ENCODE measurements at regions not wholly inside any gene's neighbourhood (a gene's known extent, or its start where the extent isn't known, plus 50 kb on each side); places are given as distances from the start of the nearest gene placed in this dataset.
"Not testable (repeated sequence)": the region's sequence is repeated elsewhere in the genome, so short reads cannot be mapped to it uniquely, and the experiment has no call there.

DNA sequence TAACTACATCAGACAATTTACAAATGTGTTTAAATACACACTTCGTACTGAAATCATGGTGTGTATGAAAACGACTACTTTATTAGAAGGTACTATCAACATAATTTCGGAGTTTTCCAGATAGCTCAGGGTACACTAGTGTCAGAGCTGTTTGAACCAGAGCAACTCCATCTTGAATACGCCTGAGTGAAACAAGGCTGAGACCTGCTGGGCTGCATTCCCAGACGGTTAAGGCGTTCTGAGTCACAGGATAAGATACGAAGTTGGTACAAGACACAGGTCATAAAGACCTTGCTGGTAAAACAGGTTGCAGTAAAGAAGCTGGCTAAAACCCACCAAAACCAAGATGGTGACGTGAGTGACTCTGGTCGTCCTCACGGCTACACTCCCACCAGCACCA lies 167.6 kb downstream of the THBS2 start:
- Histone ChIP-seq H3K4me3 (no peak overlapping the region), H3K27me3 (no peaks in the 10 kb centered on the region), H3K9me3 (replicated peaks) (peaks cover 19% of the 10 kb centered on the region), H3K27ac (no peak overlapping the region), H3K36me3 (no peaks in the 10 kb centered on the region), H3K4me1 (peaks cover 14% of the 10 kb centered on the region)
- DNase-seq = no peak

DNA sequence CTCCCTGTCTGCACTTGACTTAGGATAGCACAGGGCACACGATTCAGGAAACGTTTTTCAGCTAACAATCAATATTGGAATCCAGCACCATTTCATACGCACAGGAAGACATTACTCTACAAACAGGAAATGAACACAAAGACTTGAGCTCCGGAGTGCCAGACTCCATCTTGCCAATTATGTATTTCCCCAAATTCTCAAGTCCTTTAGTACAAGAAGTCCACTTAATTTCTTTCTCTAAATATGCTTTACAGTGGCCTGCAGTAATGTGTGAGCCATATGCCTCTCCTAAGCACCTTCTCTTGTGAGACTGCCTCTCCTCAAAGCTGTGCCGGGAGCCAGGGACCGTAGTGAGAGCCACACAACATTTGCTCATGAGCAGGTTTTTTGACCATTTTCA lies 168.2 kb downstream of the THBS2 start:
- no peak for DNase-seq
- peaks cover 14% of the 10 kb centered on the region for H3K9me3 ChIP-seq (replicated peaks)
- H3K27me3 ChIP-seq = no peaks in the 10 kb centered on the region
- H3K4me1 ChIP-seq = peaks cover 19% of the 10 kb centered on the region
- H3K36me3 ChIP-seq = no peaks in the 10 kb centered on the region
- H3K27ac ChIP-seq = no peak overlapping the region
- no peak overlapping the region for H3K4me3 ChIP-seq

DNA sequence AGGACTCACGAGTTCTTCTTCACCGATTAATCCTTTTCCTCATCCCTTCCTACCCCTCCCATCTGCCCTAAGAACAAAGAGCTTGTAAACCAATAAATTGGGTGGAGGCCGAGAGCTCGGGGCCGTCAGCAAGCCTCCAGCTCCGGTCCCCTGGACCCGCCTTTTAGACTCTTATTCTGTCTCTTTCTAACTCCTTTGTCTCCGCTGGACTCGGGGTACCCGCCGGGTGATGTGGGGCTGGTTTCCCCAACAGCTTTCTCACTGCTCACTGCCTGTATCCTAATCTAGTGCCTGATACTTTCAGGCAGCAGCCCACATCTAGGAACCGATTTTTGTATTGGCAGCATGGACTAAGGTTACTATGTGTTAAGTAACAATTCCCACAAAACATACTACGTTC lies 169.1 kb downstream of the THBS2 start:
- not testable (repeated sequence) for H3K4me3 ChIP-seq; DNase-seq; H3K27me3 ChIP-seq; H3K9me3 ChIP-seq (replicated peaks); H3K27ac ChIP-seq; H3K36me3 ChIP-seq
- peaks cover 28% of the 10 kb centered on the region for H3K4me1 ChIP-seq

DNA sequence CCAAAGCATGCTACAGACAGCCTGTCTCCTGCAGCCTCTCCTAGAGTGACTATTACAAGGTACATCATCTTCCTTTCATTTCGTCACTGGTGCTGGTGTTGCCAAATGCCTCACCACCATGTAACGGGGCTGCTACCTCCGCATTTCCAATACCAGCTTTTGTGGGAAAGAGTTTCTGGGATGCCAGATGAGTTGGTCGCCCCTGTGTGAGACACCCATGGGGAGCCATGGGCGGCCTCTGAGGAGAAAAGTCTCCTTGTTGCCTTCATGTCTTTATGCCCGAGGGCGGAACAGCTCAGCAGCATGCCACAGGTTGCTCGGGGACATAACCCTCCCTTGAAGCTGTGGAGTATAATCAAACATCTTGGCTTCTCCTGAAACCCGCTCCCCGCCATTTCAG lies 169.6 kb downstream of the THBS2 start:
- H3K27ac ChIP-seq = peak overlapping the region; percentile 2; the same call in 1 of the 2 replicates
- no peaks in the 10 kb centered on the region for H3K36me3 ChIP-seq
- H3K4me3 ChIP-seq = no peak overlapping the region
- H3K9me3 ChIP-seq (replicated peaks) = peaks cover 6% of the 10 kb centered on the region; the same call in 1 of the 2 replicates
- DNase-seq = no peak
- H3K27me3 ChIP-seq = no peaks in the 10 kb centered on the region
- peaks cover 31% of the 10 kb centered on the region for H3K4me1 ChIP-seq

DNA sequence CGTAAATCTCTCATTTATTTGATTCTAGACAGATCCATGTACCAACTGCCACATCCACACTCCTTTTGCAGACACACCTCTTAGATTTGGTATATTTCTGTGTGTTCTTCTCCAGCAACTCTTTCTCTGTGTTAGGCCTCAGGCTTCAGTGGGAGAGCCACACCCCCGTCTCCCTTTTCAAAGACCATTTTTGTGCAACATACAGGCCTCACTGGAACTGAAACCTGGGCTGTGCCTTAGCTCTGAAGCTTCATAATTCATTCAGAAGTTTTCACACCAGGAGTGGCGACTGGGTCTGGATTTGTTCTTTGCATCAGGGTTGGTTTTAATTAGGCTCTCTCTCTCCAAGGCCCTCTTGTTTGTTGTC lies 170.2 kb downstream of the THBS2 start:
- Histone ChIP-seq H3K36me3 (no peaks in the 10 kb centered on the region), H3K4me1 (peaks cover 31% of the 10 kb centered on the region), H3K27ac (no peak overlapping the region; the same call in 1 of the 2 replicates), H3K4me3 (no peak overlapping the region), H3K27me3 (no peaks in the 10 kb centered on the region), H3K9me3 (replicated peaks) (peaks cover 6% of the 10 kb centered on the region; the same call in 1 of the 2 replicates)
- DNase-seq = no peak

DNA sequence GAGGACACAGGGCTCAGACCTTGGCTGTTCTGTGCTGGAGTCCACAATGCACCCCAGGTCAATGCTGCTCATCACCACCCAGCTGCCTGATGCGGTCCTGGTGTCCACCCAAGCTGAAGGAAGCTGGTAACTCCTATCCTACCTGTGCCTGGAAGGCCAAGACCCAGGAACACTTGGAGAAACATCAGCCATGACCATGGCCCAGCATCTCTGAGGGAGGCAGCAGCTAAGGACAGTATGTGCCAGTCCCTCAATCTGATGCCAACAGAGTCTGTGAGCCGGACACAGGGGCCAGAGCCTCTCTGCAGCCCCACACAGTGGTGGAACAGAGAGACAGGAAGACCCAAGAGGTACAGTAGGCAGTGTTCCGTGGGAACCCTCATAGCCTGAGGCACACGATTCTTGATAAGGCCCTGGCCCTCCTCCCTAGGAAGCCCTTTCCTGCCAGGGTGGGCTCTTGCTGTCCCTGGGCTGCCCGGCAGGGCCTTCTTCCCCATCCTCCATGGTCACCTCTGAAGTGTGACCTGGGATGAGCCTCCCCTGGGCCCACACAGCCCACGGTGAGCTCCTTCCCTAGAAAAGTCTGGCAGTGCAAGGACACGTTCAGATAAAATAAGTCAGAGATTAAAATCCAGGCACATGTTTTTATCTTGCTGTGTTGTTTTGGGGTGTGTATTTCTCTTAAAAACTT lies 170.7 kb downstream of the THBS2 start:
- Histone ChIP-seq H3K4me3 (no peak overlapping the region), H3K9me3 (replicated peaks) (peaks cover 6% of the 10 kb centered on the region; the same call in 1 of the 2 replicates), H3K36me3 (no peaks in the 10 kb centered on the region), H3K27ac (no peak overlapping the region), H3K27me3 (no peaks in the 10 kb centered on the region), H3K4me1 (peaks cover 26% of the 10 kb centered on the region)
- DNase-seq = no peak

DNA sequence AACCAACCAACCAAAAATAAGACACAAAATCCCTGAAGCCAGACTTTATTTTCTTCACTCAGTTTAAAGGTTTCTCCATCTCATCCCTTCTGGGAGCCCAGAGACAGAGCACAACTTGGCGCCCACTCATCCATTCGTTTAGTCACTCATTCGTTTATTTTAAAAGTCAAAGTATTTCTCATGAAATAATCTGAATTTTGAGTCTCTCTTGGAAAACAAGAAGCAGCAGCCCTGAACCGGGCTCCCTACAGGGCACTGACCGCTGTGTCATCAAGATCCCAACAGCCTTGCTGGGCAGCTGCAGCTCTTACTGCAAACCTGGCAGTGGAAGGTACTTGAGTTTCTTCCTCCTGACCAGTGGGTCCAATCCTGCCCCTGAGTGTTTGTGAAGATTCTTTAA lies 171.6 kb downstream of the THBS2 start:
- Histone ChIP-seq H3K4me3 (no peak overlapping the region), H3K36me3 (no peaks in the 10 kb centered on the region), H3K27me3 (no peaks in the 10 kb centered on the region), H3K27ac (no peak overlapping the region), H3K9me3 (replicated peaks) (peaks cover 6% of the 10 kb centered on the region; the same call in 1 of the 2 replicates), H3K4me1 (peaks cover 18% of the 10 kb centered on the region)
- DNase-seq = no peak

DNA sequence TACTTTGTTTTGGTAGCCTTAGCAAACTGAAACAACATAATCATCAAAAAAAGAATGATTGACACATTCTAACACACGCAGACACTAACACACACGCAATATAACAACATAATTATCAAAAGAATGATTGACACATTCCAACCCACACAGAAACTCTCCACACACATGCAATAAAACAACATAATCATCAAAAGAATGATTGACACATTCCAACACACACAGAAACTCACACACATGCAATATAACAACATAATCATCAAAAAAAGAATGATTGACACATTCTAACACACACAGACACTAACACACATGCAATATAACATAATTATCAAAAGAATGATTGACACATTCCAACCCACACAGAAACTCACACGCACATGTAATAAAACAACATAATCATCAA lies 172.4 kb downstream of the THBS2 start:
- DNase-seq = no peak
- Histone ChIP-seq H3K4me3 (no peak overlapping the region), H3K4me1 (peaks cover 19% of the 10 kb centered on the region), H3K36me3 (no peaks in the 10 kb centered on the region), H3K27ac (peak overlapping the region; percentile 19; the same call in 1 of the 2 replicates), H3K9me3 (replicated peaks) (peaks cover 4% of the 10 kb centered on the region; the same call in 1 of the 2 replicates), H3K27me3 (no peaks in the 10 kb centered on the region)

DNA sequence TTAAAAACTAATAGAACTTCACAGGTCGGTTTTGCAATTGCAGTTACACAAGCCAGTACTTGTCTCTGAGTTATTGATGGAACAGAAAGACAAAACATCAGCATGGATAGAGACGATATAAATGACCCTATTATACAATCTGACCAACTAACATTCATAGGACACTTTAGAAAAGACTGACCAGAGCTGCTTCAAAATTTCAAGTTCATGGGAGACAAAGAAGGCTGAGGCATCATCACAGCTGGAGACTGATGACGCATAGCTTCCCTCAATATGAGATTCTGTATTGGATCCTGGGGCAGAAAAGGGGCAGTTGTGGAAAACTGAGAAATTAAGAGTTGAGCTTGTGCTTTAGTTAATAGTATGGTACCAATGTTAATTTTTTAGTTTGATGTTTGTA lies 174.0 kb downstream of the THBS2 start:
- Histone ChIP-seq H3K27me3 (no peaks in the 10 kb centered on the region), H3K9me3 (replicated peaks) (0 out of 2 replicates have a peak, but pooled peaks cover 3% of the 10 kb centered on the region), H3K4me1 (peaks cover 31% of the 10 kb centered on the region), H3K4me3 (no peak overlapping the region), H3K36me3 (no peaks in the 10 kb centered on the region), H3K27ac (no peak overlapping the region; the same call in 1 of the 2 replicates)
- no peak for DNase-seq

DNA sequence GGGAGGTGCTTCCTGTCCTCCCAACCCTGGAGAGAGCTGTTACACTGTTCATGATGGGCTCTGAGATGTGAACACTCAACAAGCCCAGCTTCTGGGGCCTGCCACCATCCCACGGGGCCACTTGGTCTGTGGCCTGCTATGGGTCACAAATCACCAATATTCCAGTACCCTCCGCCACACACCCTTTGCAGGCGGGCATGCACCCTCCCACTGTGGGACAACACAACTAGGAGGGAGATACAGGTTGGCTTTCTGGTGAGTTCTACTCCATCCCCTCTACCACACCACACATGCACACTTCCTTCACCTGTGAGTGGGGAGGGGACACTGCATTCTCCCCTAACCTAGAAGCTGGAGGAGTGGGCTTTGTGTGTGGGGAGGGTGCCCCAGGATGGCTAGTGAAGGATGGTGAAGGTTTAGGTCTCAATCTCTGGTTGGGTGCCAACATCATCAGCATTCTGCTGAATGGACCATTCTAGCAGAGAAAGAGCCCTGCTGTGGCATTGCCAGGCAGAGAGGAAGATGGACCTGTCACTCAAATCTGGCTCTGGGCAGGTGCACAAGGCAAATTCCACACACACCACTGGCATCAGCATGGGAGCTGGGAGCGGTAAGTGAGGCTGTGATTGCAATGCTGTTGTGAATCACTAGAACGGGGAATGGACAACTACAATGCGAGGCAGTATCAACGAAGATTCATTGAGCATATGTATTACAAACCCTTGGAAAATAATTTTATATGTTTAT lies 175.1 kb downstream of the THBS2 start:
- Histone ChIP-seq H3K9me3 (replicated peaks) (0 out of 2 replicates have a peak, but pooled peaks cover 3% of the 10 kb centered on the region), H3K4me3 (no peak overlapping the region), H3K27me3 (no peaks in the 10 kb centered on the region), H3K36me3 (no peaks in the 10 kb centered on the region), H3K27ac (no peak overlapping the region), H3K4me1 (peaks cover 39% of the 10 kb centered on the region)
- DNase-seq = no peak

DNA sequence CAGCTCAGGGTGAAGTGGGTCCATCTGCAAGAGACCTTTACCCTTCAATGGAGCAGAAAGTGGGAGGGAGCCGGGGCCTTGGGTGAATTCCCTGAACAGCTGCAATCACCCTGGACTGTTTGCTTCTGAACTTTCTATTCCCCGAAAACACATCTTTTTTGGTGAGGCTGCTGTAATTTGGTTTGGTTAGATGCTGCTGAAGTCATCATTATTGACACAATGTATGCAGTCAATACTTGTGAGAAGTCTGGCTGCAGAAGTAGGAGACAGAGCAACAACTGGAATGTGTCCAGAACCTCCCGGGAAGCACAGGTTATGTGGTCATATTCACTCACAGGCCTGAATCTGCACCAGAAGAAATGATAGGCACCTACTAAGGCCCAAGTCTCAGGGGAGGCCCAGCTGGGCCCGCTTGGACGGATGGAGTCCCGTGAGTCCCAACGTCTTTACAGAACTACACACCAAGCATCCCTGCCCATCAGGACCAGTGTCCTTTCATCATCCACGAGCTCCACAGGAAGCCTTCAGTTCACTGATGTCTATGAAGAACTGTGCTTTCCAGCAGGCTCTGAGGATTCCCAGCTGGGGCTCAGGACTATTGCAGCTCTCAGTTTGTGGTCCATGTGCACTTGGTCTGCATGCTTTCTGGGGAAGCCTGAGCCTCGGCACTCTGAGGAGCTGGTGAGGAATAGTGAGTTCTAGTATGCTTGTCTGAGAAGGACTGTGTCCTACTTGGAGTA lies 177.6 kb downstream of the THBS2 start:
- Histone ChIP-seq H3K4me3 (no peak overlapping the region), H3K27ac (no peak overlapping the region; the same call in 1 of the 2 replicates)
- DNase-seq = peak; percentile 32 to 55

DNA sequence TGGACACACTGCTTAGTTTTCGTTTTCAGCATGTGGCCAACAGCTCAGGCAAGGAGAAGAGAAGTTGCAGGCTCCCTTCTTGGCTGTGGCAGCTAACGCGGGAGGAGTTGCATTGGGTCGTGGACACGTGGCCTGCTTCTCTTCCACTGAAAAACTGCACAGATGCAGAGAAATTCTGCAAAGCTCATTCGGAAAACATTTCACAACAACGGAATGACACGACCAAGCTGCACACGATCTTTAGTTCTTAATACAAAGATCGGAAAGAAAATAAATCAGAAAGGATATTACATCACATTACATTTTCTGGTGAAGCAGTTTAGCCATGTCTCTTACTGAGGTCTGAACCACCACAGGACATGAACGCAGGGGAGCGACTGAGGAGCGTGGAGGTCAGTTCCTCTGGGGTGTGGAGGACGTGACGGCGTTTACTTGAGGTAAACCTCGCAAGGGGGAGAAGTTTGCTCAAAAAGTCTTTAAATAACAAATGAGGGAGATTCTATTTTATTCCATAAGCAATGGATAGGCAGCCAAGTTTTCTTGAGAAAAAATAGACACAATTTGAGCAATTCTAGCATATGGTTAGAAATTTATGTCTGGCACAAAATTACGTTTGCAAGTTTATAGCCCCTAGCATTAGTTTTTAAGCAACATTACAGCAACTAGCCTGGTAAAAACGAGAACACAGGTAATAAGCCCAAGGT lies 178.3 kb downstream of the THBS2 start:
- Histone ChIP-seq H3K9me3 (replicated peaks) (0 out of 2 replicates have a peak, but pooled peaks cover 3% of the 10 kb centered on the region), H3K4me3 (no peak overlapping the region), H3K27me3 (no peaks in the 10 kb centered on the region), H3K4me1 (peaks cover 57% of the 10 kb centered on the region), H3K27ac (no peak overlapping the region; the same call in 1 of the 2 replicates), H3K36me3 (no peaks in the 10 kb centered on the region)
- DNase-seq = no peak

More for the DNA sequence above, 177.6 kb downstream of the THBS2 start:
- Histone ChIP-seq H3K36me3 (no peaks in the 10 kb centered on the region), H3K27me3 (no peaks in the 10 kb centered on the region), H3K9me3 (replicated peaks) (0 out of 2 replicates have a peak, but pooled peaks cover 3% of the 10 kb centered on the region), H3K4me1 (peaks cover 57% of the 10 kb centered on the region)

DNA sequence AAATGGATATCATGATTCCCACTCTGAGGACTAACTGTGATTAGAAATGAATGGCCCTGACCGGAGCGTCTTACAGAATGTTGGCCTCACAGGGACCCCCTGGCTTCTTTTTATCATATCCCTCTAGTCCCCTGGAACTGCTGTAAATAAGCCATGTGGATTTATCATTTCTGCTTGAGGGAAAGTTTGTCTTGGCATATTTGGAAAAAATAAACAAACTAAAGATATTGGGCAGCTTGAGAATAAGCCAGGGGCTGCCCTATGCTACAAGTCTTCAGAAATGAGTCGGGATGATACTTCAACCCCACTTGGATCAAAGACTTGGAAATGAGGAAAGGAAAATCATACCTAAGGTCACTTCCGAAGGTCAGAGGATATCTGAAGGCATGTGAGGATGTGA lies 179.1 kb downstream of the THBS2 start:
- Histone ChIP-seq H3K4me3 (no peak overlapping the region), H3K36me3 (no peaks in the 10 kb centered on the region), H3K4me1 (peaks cover 52% of the 10 kb centered on the region), H3K9me3 (replicated peaks) (0 out of 2 replicates have a peak, but pooled peaks cover 3% of the 10 kb centered on the region), H3K27me3 (no peaks in the 10 kb centered on the region), H3K27ac (no peak overlapping the region)
- no peak for DNase-seq

DNA sequence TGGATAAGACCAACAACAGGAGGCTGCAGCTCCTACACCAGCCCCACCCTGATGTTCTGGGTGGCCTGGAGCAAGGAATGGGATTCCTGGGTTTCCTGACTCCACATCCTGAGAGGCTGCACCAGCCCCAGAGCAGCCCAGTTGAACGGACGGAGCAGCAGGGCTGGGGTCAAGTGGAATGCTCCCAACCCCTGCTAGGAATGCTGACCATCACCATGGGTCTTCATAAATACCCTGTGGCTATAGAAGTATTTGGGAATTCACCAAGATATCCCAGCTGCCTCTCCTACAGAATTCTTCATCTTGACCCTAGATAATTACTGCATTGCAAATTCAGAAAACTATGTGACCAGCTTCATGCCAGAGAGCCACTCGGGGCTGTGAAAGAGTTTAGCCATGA lies 180.3 kb downstream of the THBS2 start:
- Histone ChIP-seq H3K9me3 (replicated peaks) (no peaks in the 10 kb centered on the region), H3K4me1 (peaks cover 49% of the 10 kb centered on the region), H3K27me3 (no peaks in the 10 kb centered on the region), H3K27ac (peak overlapping the region; percentile 60), H3K36me3 (no peaks in the 10 kb centered on the region), H3K4me3 (no peak overlapping the region)
- DNase-seq = peak; percentile 56 to 79

Data from SJCRH30 (cell line).